GM12864 (cell line): ENCODE measurements at regions not wholly inside any gene's neighbourhood (a gene's known extent, or its start where the extent isn't known, plus 50 kb on each side); places are given as distances from the start of the nearest gene placed in this dataset.

ENCODE experiments used
- DNase-seq: peaks from one replicate; pipeline ENCODE4 v3.0.0-alpha.2; 2011; ENCODE audit warnings: low read depth
- H3K4me3 ChIP-seq: 2 replicates; pipeline ENCODE4 v1.5.1; 2011; ENCODE audit warnings: mild to moderate bottlenecking, low read depth, low read length, control low read depth
- TF ChIP-seq, protein P1 (sequence below): IDR thresholded peaks from 2 replicates; pipeline ENCODE4 v1.5.1; 2011; ENCODE audit warnings: low read depth, mild to moderate bottlenecking, moderate library complexity, low read length, control low read depth, inconsistent platforms; ENCODE audit errors: missing control alignments

- no peak overlapping the region for H3K4me3 ChIP-seq
- TF ChIP-seq, protein P1, sequence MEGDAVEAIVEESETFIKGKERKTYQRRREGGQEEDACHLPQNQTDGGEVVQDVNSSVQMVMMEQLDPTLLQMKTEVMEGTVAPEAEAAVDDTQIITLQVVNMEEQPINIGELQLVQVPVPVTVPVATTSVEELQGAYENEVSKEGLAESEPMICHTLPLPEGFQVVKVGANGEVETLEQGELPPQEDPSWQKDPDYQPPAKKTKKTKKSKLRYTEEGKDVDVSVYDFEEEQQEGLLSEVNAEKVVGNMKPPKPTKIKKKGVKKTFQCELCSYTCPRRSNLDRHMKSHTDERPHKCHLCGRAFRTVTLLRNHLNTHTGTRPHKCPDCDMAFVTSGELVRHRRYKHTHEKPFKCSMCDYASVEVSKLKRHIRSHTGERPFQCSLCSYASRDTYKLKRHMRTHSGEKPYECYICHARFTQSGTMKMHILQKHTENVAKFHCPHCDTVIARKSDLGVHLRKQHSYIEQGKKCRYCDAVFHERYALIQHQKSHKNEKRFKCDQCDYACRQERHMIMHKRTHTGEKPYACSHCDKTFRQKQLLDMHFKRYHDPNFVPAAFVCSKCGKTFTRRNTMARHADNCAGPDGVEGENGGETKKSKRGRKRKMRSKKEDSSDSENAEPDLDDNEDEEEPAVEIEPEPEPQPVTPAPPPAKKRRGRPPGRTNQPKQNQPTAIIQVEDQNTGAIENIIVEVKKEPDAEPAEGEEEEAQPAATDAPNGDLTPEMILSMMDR: no peak
- DNase-seq: no peak
Observed at GRCh38 chr12:4003576-4003975, 130.4 kb upstream of the PARP11 start.

DNA sequence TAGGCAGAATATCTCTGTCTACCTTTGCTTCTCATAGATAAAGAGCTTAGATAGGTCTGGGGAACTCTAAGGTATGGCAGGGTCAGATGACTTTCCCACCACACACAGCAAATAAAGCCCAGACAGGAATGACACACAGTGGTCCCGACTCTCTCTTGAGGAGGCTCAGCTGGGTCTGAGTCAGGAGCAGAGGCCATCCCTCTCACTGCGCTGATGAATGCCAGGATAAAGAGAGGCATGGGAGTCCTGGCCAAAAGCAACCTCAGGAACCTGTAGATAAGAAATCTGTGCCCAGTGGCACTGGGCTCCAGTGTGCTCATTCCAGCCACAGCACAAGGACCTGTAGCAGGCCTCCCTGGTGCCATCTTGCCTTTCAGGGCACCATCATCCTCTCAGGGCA lies 129.4 kb upstream of the PARP11 start:
- H3K4me3 ChIP-seq: no peak overlapping the region
- DNase-seq: no peak
- TF ChIP-seq, protein P1: no peak

GRCh38 chr12:4001841-4002240 lies 128.6 kb upstream of the PARP11 start:
- no peak overlapping the region for H3K4me3 ChIP-seq
- TF ChIP-seq, protein P1: no peak
- DNase-seq: no peak

- DNase-seq: no peak
- TF ChIP-seq, protein P1: no peak
- H3K4me3 ChIP-seq: no peak overlapping the region
Observed at GRCh38 chr12:4001031-4001430, 127.8 kb upstream of the PARP11 start.

GRCh38 chr12:3999904-4000303 lies 126.7 kb upstream of the PARP11 start:
- no peak for DNase-seq
- TF ChIP-seq, protein P1: no peak
- H3K4me3 ChIP-seq: no peak overlapping the region

DNA sequence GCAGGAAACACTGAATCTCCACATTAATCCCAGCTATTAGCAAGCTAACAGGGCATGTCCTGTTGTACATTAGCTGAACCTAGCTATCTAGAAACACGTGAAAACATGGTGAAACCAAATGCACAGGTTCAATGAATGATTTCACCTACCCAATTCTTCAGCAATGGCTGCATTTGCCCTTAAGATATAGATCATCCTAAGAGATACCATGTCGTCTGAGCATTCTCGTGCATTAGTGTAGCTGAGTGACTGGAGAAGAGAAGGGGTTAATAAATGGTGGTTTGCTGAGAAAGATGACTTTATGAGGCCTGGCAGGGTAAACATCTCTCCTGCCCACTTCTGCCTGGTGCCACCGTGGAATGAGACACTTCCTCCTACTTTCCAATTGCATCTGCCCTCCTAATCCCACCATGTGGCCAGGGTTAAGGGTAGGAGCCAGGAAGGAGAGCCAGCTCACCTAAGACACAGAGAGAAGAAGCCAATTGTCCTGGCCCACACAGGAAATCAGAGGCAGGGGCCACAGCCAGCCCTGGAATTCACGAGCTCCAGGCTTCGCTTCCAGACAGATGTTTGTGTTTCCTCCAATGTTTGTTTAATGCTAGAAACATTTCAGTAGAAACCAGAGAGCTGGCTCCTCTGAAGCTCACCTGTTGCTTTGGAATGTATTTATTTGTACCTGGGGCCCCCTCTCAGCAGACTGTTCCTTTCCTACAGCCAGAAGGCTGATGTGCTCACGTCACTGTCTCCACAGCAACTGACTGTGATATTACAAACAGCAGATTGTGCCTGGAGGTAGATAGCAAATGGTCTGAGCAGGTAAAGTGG lies 126.0 kb upstream of the PARP11 start:
- H3K4me3 ChIP-seq: no peak overlapping the region
- TF ChIP-seq, protein P1: no peak
- DNase-seq: no peak

DNA sequence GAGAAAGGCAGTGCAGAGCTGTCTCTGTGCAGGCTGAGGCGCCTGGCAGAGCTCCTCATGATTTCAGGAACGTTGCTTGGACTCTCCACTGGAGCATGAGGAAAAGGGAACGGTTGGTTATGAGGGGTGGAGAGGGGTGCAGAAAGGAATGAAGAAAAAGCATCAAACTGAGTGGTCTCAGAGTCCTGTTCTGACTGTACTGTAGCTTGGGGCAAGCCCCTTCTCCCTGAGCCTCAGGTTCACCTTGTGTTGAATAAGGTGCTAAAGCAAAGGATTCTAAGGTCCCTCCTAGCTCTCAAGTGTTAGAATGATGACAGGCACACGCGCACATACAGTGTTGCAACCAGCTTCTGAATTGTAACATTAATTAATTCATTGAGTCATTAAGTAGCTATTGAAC lies 125.2 kb upstream of the PARP11 start:
- TF ChIP-seq, protein P1: no peak
- no peak overlapping the region for H3K4me3 ChIP-seq
- DNase-seq: no peak
